SK-N-SH treated with all-trans-retinoic acid at 6 μM for 48 hours (cell line): ENCODE measurements at regions not wholly inside any gene's neighbourhood (a gene's known extent, or its start where the extent isn't known, plus 50 kb on each side); places are given as distances from the start of the nearest gene placed in this dataset.

Experiments used
- ATAC-seq: fragments of 200-7000 bp; cut with Tn5 transposase; 3 replicates; pipeline ENCODE4 v1.9.1; 2020; ENCODE audit warnings: mild to moderate bottlenecking, moderate library complexity
- ARNTL ChIP-seq: fragments of 450-650 bp; formaldehyde crosslinking; IDR thresholded peaks from 2 replicates; pipeline ENCODE4 v1.5.0; 2020; ENCODE audit warnings: low read depth, mild to moderate bottlenecking, moderate library complexity, borderline replicate concordance
- BACH2 ChIP-seq: fragments of 250-450 bp; sonication (Bioruptor Pico); IDR thresholded peaks from 2 replicates; pipeline ENCODE4 v1.9.0; 2021; ENCODE audit warnings: mild to moderate bottlenecking, borderline replicate concordance
- CREB5 ChIP-seq: fragments of 250-450 bp; sonication (Bioruptor Pico); IDR thresholded peaks from 2 replicates; pipeline ENCODE4 v1.5.1; 2020; ENCODE audit warnings: low read depth, mild to moderate bottlenecking, moderate library complexity
- CSDC2 ChIP-seq: fragments of 250-450 bp; sonication (Bioruptor Pico); IDR thresholded peaks from 2 replicates; pipeline ENCODE4 v1.5.0; 2020; ENCODE audit warnings: mild to moderate bottlenecking, moderate library complexity
- CSRNP3 ChIP-seq: fragments of 250-450 bp; sonication (Bioruptor Pico); IDR thresholded peaks from 2 replicates; pipeline ENCODE4 v1.5.1; 2021; ENCODE audit warnings: mild to moderate bottlenecking, moderate library complexity
- ESRRG ChIP-seq: fragments of 250-450 bp; sonication (Bioruptor Pico); IDR thresholded peaks from 2 replicates; pipeline ENCODE4 v1.6.1; 2021; ENCODE audit warnings: mild to moderate bottlenecking
- GLIS3 ChIP-seq: fragments of 250-450 bp; sonication (Bioruptor Pico); IDR thresholded peaks from 2 replicates; pipeline ENCODE4 v1.5.0; 2020; ENCODE audit warnings: mild to moderate bottlenecking, moderate library complexity
- ISL1 ChIP-seq: fragments of 250-450 bp; sonication (Bioruptor Pico); IDR thresholded peaks from 2 replicates; pipeline ENCODE4 v2.1.2; 2022; ENCODE audit warnings: mild to moderate bottlenecking, moderate library complexity
- OSR1 ChIP-seq: fragments of 250-450 bp; sonication (Bioruptor Pico); IDR thresholded peaks from 2 replicates; pipeline ENCODE4 v1.8.0; 2022; ENCODE audit warnings: moderate library complexity, mild to moderate bottlenecking, inconsistent platforms
- PPARA ChIP-seq: fragments of 250-450 bp; sonication (Bioruptor Pico); IDR thresholded peaks from 2 replicates; pipeline ENCODE4 v1.5.0; 2020; ENCODE audit warnings: mild to moderate bottlenecking, borderline replicate concordance
- RARB ChIP-seq: fragments of 250-450 bp; sonication (Bioruptor Pico); IDR thresholded peaks from 2 replicates; pipeline ENCODE4 v1.8.0; 2021; ENCODE audit warnings: mild to moderate bottlenecking, moderate library complexity
- SNAI2 ChIP-seq: fragments of 250-450 bp; sonication (Bioruptor Pico); IDR thresholded peaks from 2 replicates; pipeline ENCODE4 v1.5.0; 2020; ENCODE audit warnings: mild to moderate bottlenecking, moderate library complexity
- TCF4 ChIP-seq: fragments of 250-450 bp; sonication (Bioruptor Pico); IDR thresholded peaks from 2 replicates; pipeline ENCODE4 v1.8.0; 2021; ENCODE audit warnings: mild to moderate bottlenecking, moderate library complexity, borderline replicate concordance
- TOX ChIP-seq: fragments of 250-450 bp; sonication (Bioruptor Pico); IDR thresholded peaks from 2 replicates; pipeline ENCODE4 v1.8.0; 2021; ENCODE audit warnings: mild to moderate bottlenecking, moderate library complexity, borderline replicate concordance
- TSHZ2 ChIP-seq: fragments of 250-450 bp; sonication (Bioruptor Pico); IDR thresholded peaks from 2 replicates; pipeline ENCODE4 v1.5.0; 2020; ENCODE audit warnings: mild to moderate bottlenecking, moderate library complexity
- ZC3H10 ChIP-seq: fragments of 250-450 bp; sonication (Bioruptor Pico); IDR thresholded peaks from 2 replicates; pipeline ENCODE4 v1.5.1; 2021; ENCODE audit warnings: mild to moderate bottlenecking, moderate library complexity
- ZFP3 ChIP-seq: fragments of 250-450 bp; sonication (Bioruptor Pico); IDR thresholded peaks from 2 replicates; pipeline ENCODE4 v1.5.0; 2020; ENCODE audit warnings: mild to moderate bottlenecking, moderate library complexity
- ZFP30 ChIP-seq: fragments of 450-650 bp; formaldehyde crosslinking; IDR thresholded peaks from 2 replicates; pipeline ENCODE4 v1.5.0; 2022; ENCODE audit warnings: mild to moderate bottlenecking, moderate library complexity
- ZNF565 ChIP-seq: fragments of 450-650 bp; formaldehyde crosslinking; conservative IDR thresholded peaks from 2 replicates; pipeline ENCODE4 v1.5.0; 2020; ENCODE audit warnings: low read depth, mild to moderate bottlenecking, moderate library complexity
- ZNF70 ChIP-seq: fragments of 450-650 bp; formaldehyde crosslinking; IDR thresholded peaks from 2 replicates; pipeline ENCODE4 v1.5.0; 2020; ENCODE audit warnings: mild to moderate bottlenecking, moderate library complexity
- ZNF8 ChIP-seq: fragments of 450-650 bp; formaldehyde crosslinking; IDR thresholded peaks from 2 replicates; pipeline ENCODE4 v1.5.0; 2020; ENCODE audit warnings: mild to moderate bottlenecking, moderate library complexity
- TF ChIP-seq, protein P1 (sequence below): fragments of 250-450 bp; sonication (Bioruptor Pico); IDR thresholded peaks from 2 replicates; pipeline ENCODE4 v1.8.0; 2020; ENCODE audit warnings: mild to moderate bottlenecking, moderate library complexity, borderline replicate concordance

GRCh38 chrX:81874807-81875206 lies 672.9 kb downstream of the SH3BGRL start:
- no peak for ATAC-seq
- no peak for TF ChIP-seq ZNF70 (CRISPR knock-in tag)
- TF ChIP-seq ZFP3 (CRISPR knock-in tag), result no peak
- no peak for TF ChIP-seq ESRRG (CRISPR knock-in tag)
- no peak for TF ChIP-seq ZFP30 (CRISPR knock-in tag)
- no peak for TF ChIP-seq TOX (CRISPR knock-in tag)
- TF ChIP-seq ISL1 (CRISPR knock-in tag), result no peak
- TF ChIP-seq BACH2 (CRISPR knock-in tag), result no peak
- no peak for TF ChIP-seq ZNF8 (CRISPR knock-in tag)
- TF ChIP-seq, protein P1, sequence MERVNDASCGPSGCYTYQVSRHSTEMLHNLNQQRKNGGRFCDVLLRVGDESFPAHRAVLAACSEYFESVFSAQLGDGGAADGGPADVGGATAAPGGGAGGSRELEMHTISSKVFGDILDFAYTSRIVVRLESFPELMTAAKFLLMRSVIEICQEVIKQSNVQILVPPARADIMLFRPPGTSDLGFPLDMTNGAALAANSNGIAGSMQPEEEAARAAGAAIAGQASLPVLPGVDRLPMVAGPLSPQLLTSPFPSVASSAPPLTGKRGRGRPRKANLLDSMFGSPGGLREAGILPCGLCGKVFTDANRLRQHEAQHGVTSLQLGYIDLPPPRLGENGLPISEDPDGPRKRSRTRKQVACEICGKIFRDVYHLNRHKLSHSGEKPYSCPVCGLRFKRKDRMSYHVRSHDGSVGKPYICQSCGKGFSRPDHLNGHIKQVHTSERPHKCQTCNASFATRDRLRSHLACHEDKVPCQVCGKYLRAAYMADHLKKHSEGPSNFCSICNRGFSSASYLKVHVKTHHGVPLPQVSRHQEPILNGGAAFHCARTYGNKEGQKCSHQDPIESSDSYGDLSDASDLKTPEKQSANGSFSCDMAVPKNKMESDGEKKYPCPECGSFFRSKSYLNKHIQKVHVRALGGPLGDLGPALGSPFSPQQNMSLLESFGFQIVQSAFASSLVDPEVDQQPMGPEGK (CRISPR knock-in tag), result no peak
- TF ChIP-seq ZNF565 (CRISPR knock-in tag), result no peak
- no peak for TF ChIP-seq CREB5 (CRISPR knock-in tag)
- no peak for TF ChIP-seq OSR1
- TF ChIP-seq CSDC2, result no peak
- TF ChIP-seq CSRNP3, result no peak
- no peak for TF ChIP-seq PPARA (CRISPR knock-in tag)
- TF ChIP-seq SNAI2 (CRISPR knock-in tag), result no peak

- TF ChIP-seq OSR1 (no peak), ZNF70 (CRISPR knock-in tag) (no peak), ZFP30 (CRISPR knock-in tag) (no peak), TCF4 (CRISPR knock-in tag) (no peak), ZFP3 (CRISPR knock-in tag) (no peak), ZNF565 (CRISPR knock-in tag) (no peak), PPARA (CRISPR knock-in tag) (no peak), TSHZ2 (CRISPR knock-in tag) (no peak), CREB5 (CRISPR knock-in tag) (no peak), ESRRG (CRISPR knock-in tag) (no peak), RARB (no peak), ZNF8 (CRISPR knock-in tag) (no peak), BACH2 (CRISPR knock-in tag) (no peak), CSDC2 (no peak), ZC3H10 (CRISPR knock-in tag) (no peak)
- ATAC-seq, result no peak
These were observed 673.9 kb downstream of the SH3BGRL start for GRCh38 chrX:81875800-81876199.

- no peak for ATAC-seq
- no peak for TF ChIP-seq TOX (CRISPR knock-in tag)
- no peak for TF ChIP-seq GLIS3 (CRISPR knock-in tag)
- no peak for TF ChIP-seq ZC3H10 (CRISPR knock-in tag)
- no peak for TF ChIP-seq ARNTL (CRISPR knock-in tag)
- no peak for TF ChIP-seq TSHZ2 (CRISPR knock-in tag)
- TF ChIP-seq ZFP3 (CRISPR knock-in tag), result no peak
- TF ChIP-seq CSRNP3, result no peak
- TF ChIP-seq ZNF565 (CRISPR knock-in tag), result no peak
- no peak for TF ChIP-seq ZNF70 (CRISPR knock-in tag)
These were observed 674.5 kb downstream of the SH3BGRL start for GRCh38 chrX:81876437-81876836.
